Peyer's patch (tissue), 4 donors: ENCODE measurements at regions not wholly inside any gene's neighbourhood (a gene's known extent, or its start where the extent isn't known, plus 50 kb on each side); places are given as distances from the start of the nearest gene placed in this dataset.
"Not testable (repeated sequence)": the region's sequence is repeated elsewhere in the genome, so short reads cannot be mapped to it uniquely, and the experiment has no call there.

Source experiments
- DNase-seq, 3 donors: peaks; one replicate each; pipeline ENCODE4 v3.0.0-alpha.2; 2017 to 2019
- H3K27ac ChIP-seq, 4 donors: fragments of 200-600 bp; sonication (generic); one replicate each; pipeline ENCODE4 v1.5.1; 2016 to 2019
- H3K27me3 ChIP-seq, 2 donors: fragments of 200-600 bp; sonication (generic); one replicate each; pipeline ENCODE4 v1.5.1; 2019
- H3K36me3 ChIP-seq, 3 donors: fragments of 200-600 bp; sonication (generic); one replicate each; pipeline ENCODE4 v1.5.1; 2016 to 2019
- H3K4me1 ChIP-seq, 4 donors: fragments of 200-600 bp; sonication (generic); one replicate each; pipeline ENCODE4 v1.5.1; 2016 to 2019
- H3K4me3 ChIP-seq, 4 donors: fragments of 200-600 bp; sonication (generic); 1 replicate in 3 of 4; 2 replicates in 1 of 4; pipeline ENCODE4 v1.5.1; 2016 to 2019; ENCODE audit warnings: mild to moderate bottlenecking in 1 of 4
- H3K9me3 ChIP-seq, 4 donors: fragments of 200-600 bp; sonication (generic); one replicate each; pipeline ENCODE4 v1.5.1; 2016 to 2019; ENCODE audit warnings: mild to moderate bottlenecking in 1 of 4
- POLR2A ChIP-seq, 2 donors: fragments of 450-650 bp; IDR thresholded peaks; one replicate each; pipeline ENCODE4 v1.5.1; 2017; ENCODE audit warnings: antibody characterized with exemption in 2 of 2, mild to moderate bottlenecking in 2 of 2, moderate library complexity in 2 of 2
- TF ChIP-seq, protein P1 (sequence below), 6 experiments: fragments of 450-650 bp in 4 of 6; fragments of 200-600 bp in 2 of 6; sonication (generic) in 1 of 6; IDR thresholded peaks; one replicate each; pipeline ENCODE4 v1.5.1; 2017 to 2019; ENCODE audit warnings: antibody characterized with exemption in 6 of 6, mild to moderate bottlenecking in 3 of 6, moderate library complexity in 1 of 6

DNA sequence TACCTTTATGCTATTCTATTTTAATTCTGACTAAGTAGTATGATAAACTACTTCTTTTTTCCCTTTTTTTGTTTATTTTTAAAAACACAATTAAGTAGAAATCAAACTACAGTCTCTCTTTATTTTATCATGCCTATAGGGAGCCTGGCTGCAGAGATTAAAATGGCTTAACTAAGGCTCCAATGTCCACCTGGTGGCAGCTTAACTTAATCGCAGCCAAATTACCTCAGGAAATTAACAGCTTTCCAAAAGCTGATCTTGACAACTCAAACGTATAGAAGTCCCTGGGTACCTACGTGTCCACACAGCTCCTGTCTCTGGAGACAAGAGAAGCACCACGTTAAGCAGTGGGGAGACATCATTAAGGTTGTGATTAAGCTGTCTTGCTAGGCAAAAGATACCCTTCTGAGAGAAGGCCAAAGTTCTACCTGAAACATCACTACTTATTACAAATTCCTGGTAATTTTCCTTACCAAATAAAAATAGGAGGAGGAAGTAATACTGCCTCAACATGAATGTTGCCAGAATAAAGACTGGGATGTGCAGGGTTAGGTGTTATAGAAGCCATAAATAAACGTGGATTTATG lies 63.2 kb upstream of the SNX19 start:
- Histone ChIP-seq H3K36me3 (no peaks in the 10 kb centered on the region), H3K9me3 (no peaks in the 10 kb centered on the region), H3K27me3 (no peaks in the 10 kb centered on the region), H3K4me1 (no peaks in the 10 kb centered on the region), H3K4me3 (no peak overlapping the region), H3K27ac (no peak overlapping the region)
- DNase-seq: no peak
- TF ChIP-seq POLR2A (IDR thresholded peaks at IDR 0.05): no peak
- TF ChIP-seq, protein P1, sequence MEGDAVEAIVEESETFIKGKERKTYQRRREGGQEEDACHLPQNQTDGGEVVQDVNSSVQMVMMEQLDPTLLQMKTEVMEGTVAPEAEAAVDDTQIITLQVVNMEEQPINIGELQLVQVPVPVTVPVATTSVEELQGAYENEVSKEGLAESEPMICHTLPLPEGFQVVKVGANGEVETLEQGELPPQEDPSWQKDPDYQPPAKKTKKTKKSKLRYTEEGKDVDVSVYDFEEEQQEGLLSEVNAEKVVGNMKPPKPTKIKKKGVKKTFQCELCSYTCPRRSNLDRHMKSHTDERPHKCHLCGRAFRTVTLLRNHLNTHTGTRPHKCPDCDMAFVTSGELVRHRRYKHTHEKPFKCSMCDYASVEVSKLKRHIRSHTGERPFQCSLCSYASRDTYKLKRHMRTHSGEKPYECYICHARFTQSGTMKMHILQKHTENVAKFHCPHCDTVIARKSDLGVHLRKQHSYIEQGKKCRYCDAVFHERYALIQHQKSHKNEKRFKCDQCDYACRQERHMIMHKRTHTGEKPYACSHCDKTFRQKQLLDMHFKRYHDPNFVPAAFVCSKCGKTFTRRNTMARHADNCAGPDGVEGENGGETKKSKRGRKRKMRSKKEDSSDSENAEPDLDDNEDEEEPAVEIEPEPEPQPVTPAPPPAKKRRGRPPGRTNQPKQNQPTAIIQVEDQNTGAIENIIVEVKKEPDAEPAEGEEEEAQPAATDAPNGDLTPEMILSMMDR (IDR thresholded peaks at IDR 0.05): peak in 2 of 6 experiments; percentile 17 to 24

DNA sequence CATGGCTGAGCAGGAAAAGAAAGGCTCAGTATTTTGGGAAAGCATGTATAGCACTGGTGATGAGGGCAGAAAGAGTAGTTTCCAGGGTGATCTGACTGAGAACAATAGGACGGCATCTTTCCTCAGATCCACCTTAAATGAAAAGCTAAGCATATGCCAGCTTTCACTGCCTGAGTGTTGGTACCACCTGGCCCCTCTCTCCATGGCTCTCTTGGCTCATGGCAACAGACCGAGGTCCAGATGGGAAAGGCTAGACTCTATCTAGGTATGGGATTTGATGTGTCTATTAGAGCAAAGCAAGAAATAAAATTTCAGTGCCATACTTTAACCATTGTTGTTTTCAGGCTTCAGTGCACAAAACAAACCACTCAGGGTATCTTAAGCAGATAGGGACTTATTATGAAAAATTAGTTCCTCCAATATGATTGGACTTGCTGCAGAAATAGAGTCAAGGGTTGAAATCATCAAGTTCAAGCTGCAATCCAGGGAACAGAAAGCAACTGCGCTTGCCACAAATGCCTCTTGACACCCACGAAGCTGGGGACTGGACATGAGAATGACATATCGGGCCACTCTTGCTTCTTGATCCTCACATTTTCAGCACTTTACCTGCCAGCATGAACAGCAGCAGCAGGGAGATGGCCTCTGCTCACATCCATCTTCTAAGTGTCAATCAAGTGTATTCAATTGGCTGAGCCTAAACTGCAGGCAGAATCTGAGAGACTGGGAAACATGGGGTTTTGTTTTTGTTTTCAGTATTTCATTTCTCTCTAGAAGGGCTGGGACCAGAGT lies 64.0 kb upstream of the SNX19 start:
- TF ChIP-seq, protein P1 (IDR thresholded peaks at IDR 0.05): no peak
- TF ChIP-seq POLR2A (IDR thresholded peaks at IDR 0.05): no peak
- Histone ChIP-seq H3K27me3 (no peaks in the 10 kb centered on the region), H3K36me3 (no peaks in the 10 kb centered on the region), H3K4me1 (no peaks in the 10 kb centered on the region), H3K4me3 (no peak overlapping the region), H3K27ac (no peak overlapping the region), H3K9me3 (no peaks in the 10 kb centered on the region)
- no peak for DNase-seq

DNA sequence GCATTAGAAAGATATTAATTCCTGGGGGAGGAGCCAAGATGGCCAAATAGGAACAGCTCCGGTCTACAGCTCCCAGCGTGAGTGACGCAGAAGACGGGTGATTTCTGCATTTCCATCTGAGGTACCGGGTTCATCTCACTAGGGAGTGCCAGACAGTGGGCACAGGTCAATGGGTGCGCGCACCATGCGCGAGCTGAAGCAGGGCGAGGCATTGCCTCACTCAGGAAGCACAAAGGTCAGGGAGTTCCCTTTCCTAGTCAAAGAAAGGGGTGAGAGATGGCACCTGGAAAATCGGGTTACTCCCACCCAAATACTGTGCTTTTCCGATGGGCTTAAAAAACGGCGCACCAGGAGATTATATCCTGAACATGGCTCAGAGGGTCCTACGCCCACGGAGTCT lies 68.0 kb upstream of the SNX19 start:
- not testable (repeated sequence) for DNase-seq, H3K27me3 ChIP-seq, H3K9me3 ChIP-seq, H3K36me3 ChIP-seq, H3K4me3 ChIP-seq, H3K27ac ChIP-seq, H3K4me1 ChIP-seq

DNA sequence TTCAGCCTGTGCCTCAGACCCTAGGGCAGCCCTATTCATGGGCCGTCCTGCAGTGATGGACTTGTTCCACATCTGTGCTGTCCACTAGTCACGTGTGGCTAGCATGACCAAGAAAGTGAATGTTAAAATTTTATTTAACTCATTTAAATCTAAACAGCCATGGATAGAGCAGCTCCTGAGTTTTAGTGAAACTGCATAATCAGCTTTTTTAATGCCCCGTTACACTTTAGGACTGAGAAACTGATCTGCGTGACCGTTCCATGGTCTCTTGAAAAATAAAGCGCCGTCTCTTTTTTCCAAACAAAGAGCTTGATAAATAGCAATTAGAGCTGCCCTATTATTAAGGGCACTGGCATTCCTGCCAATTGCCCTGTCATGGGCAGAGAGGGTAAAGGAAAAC lies 76.5 kb upstream of the SNX19 start:
- no peak overlapping the region for H3K27ac ChIP-seq
- TF ChIP-seq, protein P1 (IDR thresholded peaks at IDR 0.05): no peak
- TF ChIP-seq POLR2A (IDR thresholded peaks at IDR 0.05): no peak

DNA sequence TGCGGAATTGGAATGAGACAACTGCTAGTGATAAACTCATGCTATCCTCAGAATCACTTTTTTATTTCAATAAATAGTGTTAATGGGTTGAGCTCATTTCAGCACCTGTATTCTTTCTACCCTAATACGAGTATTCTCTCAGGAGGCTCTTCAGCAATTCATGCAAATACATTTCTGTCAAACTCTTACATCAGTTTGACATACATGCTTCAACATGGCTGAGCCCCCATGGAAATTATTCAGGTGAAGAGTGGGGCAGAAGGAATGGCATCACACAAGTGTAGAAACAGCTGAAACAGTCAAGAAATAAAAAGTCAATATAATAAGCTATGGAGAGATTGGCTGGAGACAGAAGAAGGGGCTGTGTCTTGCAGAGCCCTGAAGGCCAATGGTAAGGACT lies 77.8 kb upstream of the SNX19 start:
- H3K4me1 ChIP-seq: no peaks in the 10 kb centered on the region
- no peak for DNase-seq
- H3K27me3 ChIP-seq: no peaks in the 10 kb centered on the region
- no peak for TF ChIP-seq POLR2A (IDR thresholded peaks at IDR 0.05)
- TF ChIP-seq, protein P1 (IDR thresholded peaks at IDR 0.05): no peak
- H3K4me3 ChIP-seq: no peak overlapping the region
- no peaks in the 10 kb centered on the region for H3K9me3 ChIP-seq
- H3K27ac ChIP-seq: no peak overlapping the region
- no peaks in the 10 kb centered on the region for H3K36me3 ChIP-seq

More for the DNA sequence above, 76.5 kb upstream of the SNX19 start:
- H3K27me3 ChIP-seq: no peaks in the 10 kb centered on the region
- no peaks in the 10 kb centered on the region for H3K4me1 ChIP-seq
- no peaks in the 10 kb centered on the region for H3K9me3 ChIP-seq
- H3K4me3 ChIP-seq: no peak overlapping the region
- H3K36me3 ChIP-seq: no peaks in the 10 kb centered on the region
- DNase-seq: no peak

DNA sequence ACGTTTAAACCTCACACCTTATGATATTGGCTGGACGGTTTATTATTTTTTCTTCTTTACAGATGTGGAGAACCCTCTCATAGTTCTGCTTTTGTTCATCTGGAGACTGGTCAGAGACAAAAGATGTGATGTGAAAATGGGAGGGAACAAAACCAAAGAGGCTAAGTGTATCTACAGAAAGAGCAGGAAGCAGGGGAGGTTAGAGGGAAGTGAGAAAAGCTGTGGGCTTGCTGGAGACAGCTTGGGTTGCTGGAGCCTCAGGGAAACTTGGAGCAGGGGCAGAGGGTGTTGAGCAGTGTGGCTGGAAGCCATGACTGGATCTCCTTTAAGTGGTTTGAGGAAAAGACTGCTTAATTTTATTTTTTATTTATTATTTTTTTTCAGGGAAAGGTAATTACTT lies 79.0 kb upstream of the SNX19 start:
- H3K9me3 ChIP-seq: no peaks in the 10 kb centered on the region
- no peak for TF ChIP-seq POLR2A (IDR thresholded peaks at IDR 0.05)
- TF ChIP-seq, protein P1 (IDR thresholded peaks at IDR 0.05): no peak
- DNase-seq: no peak
- H3K4me1 ChIP-seq: no peaks in the 10 kb centered on the region
- no peaks in the 10 kb centered on the region for H3K36me3 ChIP-seq
- H3K27me3 ChIP-seq: no peaks in the 10 kb centered on the region
- H3K4me3 ChIP-seq: no peak overlapping the region
- no peak overlapping the region for H3K27ac ChIP-seq
